ENCODE measurements at regions not wholly inside any gene's neighbourhood (a gene's known extent, or its start where the extent isn't known, plus 50 kb on each side); places are given as distances from the start of the nearest gene placed in this dataset.

DNA sequence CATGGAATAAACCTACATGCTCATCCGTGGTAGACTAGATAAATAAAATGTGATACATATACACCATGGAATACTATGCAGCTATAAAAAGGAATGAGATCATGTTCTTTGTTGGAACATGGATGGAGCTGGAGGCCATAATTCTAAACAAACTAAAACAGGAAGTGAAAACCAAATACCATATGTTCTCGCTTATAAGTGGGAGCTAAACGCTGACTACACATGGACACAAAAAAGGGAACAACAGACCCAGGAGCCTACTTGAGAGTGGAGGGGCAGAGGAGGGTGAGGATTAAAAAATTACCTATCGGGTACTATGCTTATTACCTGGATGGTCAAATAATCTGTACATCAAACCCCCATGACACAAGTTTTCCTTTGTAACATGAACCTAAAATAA is 68.7 kb upstream of the SEC61G start:
- WGBS, 2 donors = 91 to 95% methylated on average over 4 of the region's 4 CpGs
- Histone ChIP-seq H3K4me1 (no peaks in the 10 kb centered on the region), H3K4me3 (no peak overlapping the region), H3K9me3 (no peaks in the 10 kb centered on the region), H3K27ac (no peak overlapping the region), H3K36me3 (ENCODE audit: low read depth, missing control alignments) (no peaks in the 10 kb centered on the region), H3K27me3 (no peaks in the 10 kb centered on the region)
- intact Hi-C loops (cut with DNase I; ENCODE audit: low total_unique reads) = no loop called here
- no peak for TF ChIP-seq POLR2A (IDR thresholded peaks at IDR 0.05)
- TF ChIP-seq, protein P1, sequence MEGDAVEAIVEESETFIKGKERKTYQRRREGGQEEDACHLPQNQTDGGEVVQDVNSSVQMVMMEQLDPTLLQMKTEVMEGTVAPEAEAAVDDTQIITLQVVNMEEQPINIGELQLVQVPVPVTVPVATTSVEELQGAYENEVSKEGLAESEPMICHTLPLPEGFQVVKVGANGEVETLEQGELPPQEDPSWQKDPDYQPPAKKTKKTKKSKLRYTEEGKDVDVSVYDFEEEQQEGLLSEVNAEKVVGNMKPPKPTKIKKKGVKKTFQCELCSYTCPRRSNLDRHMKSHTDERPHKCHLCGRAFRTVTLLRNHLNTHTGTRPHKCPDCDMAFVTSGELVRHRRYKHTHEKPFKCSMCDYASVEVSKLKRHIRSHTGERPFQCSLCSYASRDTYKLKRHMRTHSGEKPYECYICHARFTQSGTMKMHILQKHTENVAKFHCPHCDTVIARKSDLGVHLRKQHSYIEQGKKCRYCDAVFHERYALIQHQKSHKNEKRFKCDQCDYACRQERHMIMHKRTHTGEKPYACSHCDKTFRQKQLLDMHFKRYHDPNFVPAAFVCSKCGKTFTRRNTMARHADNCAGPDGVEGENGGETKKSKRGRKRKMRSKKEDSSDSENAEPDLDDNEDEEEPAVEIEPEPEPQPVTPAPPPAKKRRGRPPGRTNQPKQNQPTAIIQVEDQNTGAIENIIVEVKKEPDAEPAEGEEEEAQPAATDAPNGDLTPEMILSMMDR (IDR thresholded peaks at IDR 0.05) = no peak
- no peak for DNase-seq

DNA sequence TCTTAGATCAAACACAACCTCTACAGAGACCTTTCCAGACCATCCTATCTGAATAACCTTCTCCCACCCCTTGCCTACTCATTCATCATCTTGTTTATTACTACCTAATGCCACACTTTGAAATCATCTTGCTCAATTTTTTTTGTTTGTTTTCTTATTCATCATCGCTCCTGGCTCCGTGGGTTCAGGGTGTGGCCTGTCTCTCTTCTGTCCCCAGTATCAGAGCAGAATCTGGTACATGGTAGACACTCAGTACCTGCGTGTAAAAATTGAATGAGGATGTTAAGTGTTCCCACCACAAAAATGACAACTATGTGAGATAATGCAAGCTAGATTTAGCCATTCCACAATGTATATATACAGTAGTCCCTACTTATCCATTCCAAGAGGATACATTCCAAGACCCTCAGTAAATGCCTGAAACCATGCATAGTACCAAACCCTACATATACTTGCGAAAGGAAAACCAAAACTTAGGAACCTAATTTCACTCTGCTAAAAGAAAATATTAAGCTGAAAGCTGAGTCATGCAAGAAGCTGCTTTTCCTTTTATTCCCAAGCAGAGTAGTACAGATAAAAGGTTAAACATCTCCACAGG is 72.1 kb upstream of the SEC61G start:
- Histone ChIP-seq H3K27me3 (no peaks in the 10 kb centered on the region), H3K4me1 (no peaks in the 10 kb centered on the region), H3K4me3 (no peak overlapping the region), H3K36me3 (ENCODE audit: low read depth, missing control alignments) (no peaks in the 10 kb centered on the region), H3K9me3 (no peaks in the 10 kb centered on the region), H3K27ac (no peak overlapping the region)
- TF ChIP-seq POLR2A (IDR thresholded peaks at IDR 0.05) = no peak
- TF ChIP-seq, protein P1 (IDR thresholded peaks at IDR 0.05) = no peak
- WGBS, 2 donors = 86% methylated on average over 4 of the region's 4 CpGs
- intact Hi-C loops (cut with DNase I; ENCODE audit: low total_unique reads) = no loop called here
- DNase-seq = no peak

DNA sequence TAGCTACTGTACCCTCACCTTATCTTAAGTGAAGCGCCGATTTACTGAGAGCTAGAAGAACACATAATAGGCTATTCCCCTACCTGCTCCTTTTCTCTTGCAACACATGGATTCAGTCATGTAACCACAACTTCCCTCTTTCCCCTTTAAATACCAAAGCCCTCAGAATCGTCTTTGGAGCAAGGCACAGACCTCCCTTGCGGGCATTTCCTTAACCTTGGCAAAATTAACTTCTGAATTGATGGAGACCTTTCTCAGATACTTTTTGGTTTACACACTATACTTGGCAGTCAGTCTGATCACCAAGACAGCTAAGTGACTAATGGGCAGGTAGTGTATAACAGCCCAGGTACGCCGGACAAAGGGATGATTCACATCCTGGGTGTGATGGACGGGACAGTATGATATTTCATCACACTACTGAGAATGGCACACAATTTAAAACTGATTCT is 72.7 kb upstream of the SEC61G start:
- Histone ChIP-seq H3K27me3 (no peaks in the 10 kb centered on the region), H3K4me1 (no peaks in the 10 kb centered on the region), H3K36me3 (ENCODE audit: low read depth, missing control alignments) (no peaks in the 10 kb centered on the region), H3K9me3 (no peaks in the 10 kb centered on the region), H3K27ac (no peak overlapping the region), H3K4me3 (no peak overlapping the region)
- DNase-seq = no peak
- 77 to 82% methylated on average over 7 of the region's 7 CpGs for WGBS, 2 donors
- TF ChIP-seq, protein P1 (IDR thresholded peaks at IDR 0.05) = no peak
- no peak for TF ChIP-seq POLR2A (IDR thresholded peaks at IDR 0.05)
- intact Hi-C loops (cut with DNase I; ENCODE audit: low total_unique reads) = no loop called here

DNA sequence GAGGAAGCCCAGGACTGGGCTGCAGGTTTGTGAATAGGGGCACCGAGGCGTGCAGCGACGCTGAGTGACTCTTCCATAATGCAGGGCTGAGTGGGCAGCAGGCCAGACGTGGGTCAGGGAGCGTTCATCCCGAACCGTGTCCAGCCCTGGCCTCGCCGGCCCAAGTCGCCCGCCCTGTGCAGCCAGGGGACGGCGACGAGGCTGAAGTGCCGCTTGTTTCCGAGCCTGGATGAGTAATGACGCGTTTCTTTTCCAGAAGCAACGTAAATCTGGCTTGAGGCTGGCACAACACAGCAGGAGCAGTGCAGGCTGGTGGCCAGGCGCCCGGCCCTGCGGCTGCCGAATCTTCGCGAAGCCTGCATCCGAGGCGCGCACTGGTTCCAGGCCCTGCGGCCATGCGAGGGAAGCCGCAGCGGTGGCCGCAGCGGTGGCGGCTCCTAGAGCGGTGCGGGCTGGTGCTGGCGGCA is 74.0 kb upstream of the SEC61G start:
- 44 to 76% methylated on average over 15 to 39 of the region's 39 CpGs for WGBS, 2 donors
- intact Hi-C loops (cut with DNase I; ENCODE audit: low total_unique reads) = no loop called here
- Histone ChIP-seq H3K36me3 (ENCODE audit: low read depth, missing control alignments) (no peaks in the 10 kb centered on the region), H3K4me1 (peaks cover 6% of the 10 kb centered on the region), H3K27me3 (no peaks in the 10 kb centered on the region), H3K4me3 (peak overlapping the region in 1 of 2 donors; percentile 39), H3K27ac (no peak overlapping the region), H3K9me3 (no peaks in the 10 kb centered on the region)
- TF ChIP-seq, protein P1 (IDR thresholded peaks at IDR 0.05) = no peak
- no peak for TF ChIP-seq POLR2A (IDR thresholded peaks at IDR 0.05)
- DNase-seq = no peak

DNA sequence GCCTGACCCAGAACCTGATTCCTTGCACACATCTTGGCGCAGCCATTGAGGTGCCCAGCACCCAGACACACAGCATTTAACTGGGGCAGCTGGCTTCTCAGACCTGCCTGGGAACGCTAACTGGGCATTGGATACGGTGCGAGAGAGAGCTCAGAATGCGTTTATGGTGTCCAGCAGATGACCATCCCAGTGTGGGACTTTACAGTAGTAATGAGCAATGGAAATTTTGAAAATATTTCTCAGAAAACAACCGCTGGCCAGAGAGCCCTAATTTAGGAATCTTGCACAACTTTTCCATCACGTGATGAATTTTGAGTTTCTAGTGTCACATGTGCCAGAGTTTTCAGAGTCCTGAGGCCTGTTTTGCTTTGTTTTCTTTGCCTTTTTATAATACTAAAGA is 78.2 kb upstream of the SEC61G start:
- DNase-seq = peak; percentile 34
- intact Hi-C loops (cut with DNase I; ENCODE audit: low total_unique reads) = no loop called here
- peak overlapping the region; percentile 65 to 77 for H3K27ac ChIP-seq
- H3K9me3 ChIP-seq = no peaks in the 10 kb centered on the region
- TF ChIP-seq, protein P1 (IDR thresholded peaks at IDR 0.05) = no peak
- TF ChIP-seq POLR2A (IDR thresholded peaks at IDR 0.05) = no peak
- H3K4me1 ChIP-seq = peaks cover 19% of the 10 kb centered on the region
- WGBS, 2 donors = 45 to 62% methylated on average over 7 of the region's 7 CpGs
- H3K27me3 ChIP-seq = no peaks in the 10 kb centered on the region
- no peaks in the 10 kb centered on the region for H3K36me3 ChIP-seq (ENCODE audit: low read depth, missing control alignments)
- H3K4me3 ChIP-seq = no peak overlapping the region
